GM21528 (cell line): ENCODE measurements at regions not wholly inside any gene's neighbourhood (a gene's known extent, or its start where the extent isn't known, plus 50 kb on each side); places are given as distances from the start of the nearest gene placed in this dataset.
"Not testable (repeated sequence)": the region's sequence is repeated elsewhere in the genome, so short reads cannot be mapped to it uniquely, and the experiment has no call there.

Experiments used
- ATAC-seq: cut with Tn5 transposase; IDR thresholded peaks from one replicate; pipeline ENCODE4 v1.9.1; 2021; ENCODE audit warnings: mild to moderate bottlenecking, moderate library complexity; ENCODE audit not compliant: unreplicated experiment, low FRiP score

DNA sequence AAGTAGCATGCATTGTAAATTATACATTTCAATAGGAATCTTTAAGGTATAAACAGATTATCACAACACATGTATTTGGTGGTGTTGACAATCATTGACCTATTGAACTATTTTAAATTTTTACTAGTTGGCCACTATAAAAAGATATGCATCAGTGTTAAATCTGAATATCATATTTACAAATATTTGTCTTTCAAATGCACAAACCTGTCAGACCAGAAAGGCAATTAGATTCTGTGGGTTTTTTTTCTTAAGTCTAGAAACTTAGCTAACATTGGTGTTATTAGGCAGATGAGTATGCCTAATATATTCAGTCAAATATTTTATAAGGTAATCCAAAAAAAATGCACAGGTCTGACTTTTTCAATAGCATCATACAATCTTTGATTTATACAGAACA is 241.4 kb upstream of the DGKB start:
- no peak for ATAC-seq

DNA sequence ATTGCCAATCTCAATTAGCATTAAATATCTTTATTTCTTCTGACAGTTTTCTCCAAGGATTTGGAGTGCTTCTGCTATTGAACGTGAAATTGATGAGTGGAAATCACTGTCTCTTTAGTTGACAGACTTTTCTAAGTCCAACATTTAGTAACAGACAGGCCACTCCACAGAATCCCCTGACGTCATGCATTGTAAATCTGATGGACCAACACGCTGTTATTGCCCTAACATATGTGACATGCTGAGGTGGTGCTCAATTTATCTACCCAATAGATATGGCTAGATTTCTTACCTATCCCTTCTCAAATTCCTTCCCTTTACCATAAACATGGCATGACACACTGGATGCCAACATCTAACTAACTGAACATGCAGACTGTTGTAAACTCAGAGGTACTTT is 240.6 kb upstream of the DGKB start:
- ATAC-seq, result no peak

DNA sequence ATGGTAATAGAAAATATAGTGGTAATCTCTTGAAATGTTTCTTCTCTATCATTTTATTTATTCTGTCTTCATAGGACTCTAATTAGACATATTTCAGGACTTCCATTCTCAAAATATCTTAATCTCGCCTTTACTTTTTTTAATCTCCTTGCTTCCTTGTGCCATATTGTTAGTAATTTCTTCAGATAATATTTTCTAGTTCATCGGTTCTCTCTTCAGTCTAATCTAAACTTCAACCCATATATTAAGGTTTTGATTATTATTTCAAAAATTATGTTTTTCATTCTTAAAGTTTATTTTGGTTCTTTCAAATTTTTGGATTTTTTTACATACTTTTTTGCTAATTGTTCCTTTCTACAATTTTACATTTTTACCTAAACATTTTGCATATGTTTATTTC is 237.9 kb upstream of the DGKB start:
- ATAC-seq, result no peak

DNA sequence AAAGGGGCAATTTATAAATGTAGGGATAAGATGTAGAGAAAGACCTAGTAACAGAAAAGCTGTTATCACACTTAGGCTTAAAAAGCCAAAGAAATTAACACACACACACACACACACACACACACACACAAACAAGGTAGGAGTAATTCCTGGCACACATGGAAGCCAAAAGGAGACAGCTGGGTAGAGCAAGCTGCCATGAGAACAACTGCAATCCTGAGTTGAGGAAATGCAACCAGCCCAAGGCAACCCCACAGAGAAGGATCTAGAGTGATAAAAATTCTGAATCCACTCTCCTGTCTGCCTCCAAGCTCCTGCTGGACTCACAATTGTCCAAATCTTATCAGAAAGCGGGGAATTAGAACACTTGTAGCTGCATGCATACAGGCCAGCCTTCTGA is 229.1 kb upstream of the DGKB start:
- ATAC-seq, result no peak

DNA sequence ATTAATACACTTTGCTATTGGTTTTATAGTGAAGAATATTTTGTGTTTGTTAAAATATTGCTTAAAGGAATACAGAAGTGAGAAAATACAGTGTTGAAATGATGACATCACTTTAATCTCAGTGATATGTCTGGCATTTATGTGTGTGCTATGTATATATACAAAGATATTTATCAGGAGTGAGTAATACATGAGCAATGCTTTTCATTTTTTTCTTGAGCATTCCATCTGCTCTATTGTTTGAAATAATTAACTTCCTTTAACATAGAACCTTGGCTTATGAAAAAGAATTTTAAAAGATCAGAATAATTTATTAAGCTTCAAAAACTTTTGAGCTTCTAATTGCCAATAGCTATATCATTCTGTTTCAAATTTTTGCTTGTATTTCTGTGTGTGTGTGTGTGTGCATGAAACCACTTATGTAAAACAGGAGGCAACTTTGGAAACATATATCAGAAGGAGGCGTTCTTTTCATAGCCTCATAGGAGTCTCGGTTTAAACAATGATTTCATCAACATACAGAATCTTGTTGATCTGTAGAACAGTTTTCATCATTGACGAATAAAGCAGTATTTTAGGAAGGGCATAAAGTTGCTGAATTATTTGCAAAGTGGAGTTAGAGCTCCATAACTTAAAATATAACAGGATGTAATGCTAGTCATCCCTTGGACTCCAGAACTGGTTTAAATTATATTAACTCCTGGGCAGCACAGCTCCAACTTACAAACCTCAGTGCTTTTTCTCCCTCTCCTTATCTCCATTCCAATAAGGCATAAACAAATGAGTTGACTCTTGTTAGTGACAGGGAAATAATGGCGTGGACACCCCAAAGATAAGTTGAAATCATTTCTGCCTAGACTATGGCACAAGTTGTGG is 228.4 kb upstream of the DGKB start:
- no peak for ATAC-seq

DNA sequence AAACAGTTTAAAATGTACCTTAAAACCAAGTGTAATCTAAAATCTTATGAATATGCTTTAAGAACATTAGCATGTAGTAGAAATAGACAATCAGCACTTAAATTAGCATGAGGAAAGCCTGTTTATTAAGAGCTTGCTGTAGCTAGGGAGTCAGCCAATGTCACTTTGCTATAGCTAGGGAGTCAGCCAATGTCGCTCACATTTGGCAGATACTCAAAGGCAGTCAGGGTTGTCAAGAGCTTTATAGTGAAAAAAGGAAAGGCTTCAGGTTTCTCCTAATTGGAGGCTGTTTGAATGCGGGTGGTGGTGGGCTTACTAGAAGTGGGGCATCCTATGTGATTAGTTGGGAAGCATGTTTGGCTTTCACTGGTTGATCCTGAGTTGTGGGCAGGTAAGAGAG is 226.2 kb upstream of the DGKB start:
- ATAC-seq, result no peak

DNA sequence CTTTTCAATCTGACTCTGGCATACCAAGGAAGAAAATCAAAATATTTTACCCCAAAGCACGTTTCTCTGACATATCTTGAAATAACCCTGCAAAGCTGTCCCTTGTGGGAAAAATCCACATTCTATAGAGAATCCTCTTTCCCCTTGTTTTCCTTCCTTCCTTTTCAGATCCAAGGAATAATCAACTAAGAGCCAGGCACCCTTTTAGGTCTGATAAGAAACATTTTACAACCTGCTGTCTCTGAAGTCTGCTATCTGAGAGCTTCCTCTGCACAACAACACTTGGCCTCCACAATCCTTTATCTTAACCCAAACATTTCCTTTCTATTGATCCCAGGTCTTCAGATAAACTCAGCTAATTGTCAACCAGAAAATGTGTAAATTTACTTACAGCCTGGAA is 224.1 kb upstream of the DGKB start:
- not testable (repeated sequence) for ATAC-seq

DNA sequence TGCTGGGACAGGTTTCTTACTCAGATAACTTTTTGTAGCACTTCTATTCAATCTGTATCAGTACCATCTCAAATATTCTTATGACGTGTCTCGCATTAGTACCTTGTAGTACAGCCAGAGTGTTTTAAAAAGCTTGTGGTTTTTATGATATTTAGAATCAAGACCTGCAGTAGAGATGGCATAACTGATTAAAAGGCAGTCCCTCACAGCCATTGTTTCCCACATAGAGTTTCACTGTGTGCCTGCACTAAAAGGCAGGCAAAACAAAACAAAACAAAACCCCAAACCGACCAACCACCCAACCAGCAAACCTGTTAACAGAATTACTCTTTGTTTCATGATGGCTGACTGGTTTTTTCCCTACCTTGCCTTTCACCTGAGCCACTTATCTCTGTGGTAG is 221.3 kb upstream of the DGKB start:
- ATAC-seq, result no peak

DNA sequence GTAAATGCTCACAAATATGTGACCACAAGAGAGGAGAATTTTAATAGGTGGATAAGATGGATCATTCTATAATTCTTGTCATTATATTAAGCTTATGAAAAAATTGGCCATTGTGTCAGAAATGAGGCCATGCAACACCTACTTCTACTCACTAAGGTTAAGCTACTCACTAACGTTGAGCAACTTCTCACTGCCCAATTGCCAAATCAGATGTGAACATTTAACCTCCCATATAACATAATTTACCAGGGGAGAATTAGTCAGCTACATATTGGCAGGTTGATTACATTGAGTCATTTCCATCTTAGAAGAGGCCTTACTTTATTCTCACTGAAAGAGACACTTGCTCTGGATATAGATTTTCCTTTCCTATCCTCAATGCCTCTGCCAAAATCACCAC is 211.2 kb upstream of the DGKB start:
- no peak for ATAC-seq

DNA sequence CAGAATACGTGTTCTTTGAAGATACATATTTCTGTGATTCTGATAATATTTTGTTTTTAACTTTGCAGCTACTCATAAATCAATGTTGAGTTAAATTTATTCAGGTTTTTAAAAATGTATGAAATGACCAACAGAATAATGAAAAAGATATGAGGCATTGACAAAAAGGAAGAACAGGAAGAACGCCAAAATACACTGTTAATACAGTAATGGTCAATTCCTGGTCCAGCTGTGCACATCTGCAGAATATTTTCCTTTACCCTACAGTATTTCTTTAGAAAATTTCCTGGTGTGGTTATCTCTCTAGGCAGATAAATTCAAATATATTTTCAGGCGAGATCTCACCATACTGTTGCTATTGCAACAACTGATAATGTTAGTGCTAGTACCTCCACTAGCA is 203.2 kb upstream of the DGKB start:
- no peak for ATAC-seq

DNA sequence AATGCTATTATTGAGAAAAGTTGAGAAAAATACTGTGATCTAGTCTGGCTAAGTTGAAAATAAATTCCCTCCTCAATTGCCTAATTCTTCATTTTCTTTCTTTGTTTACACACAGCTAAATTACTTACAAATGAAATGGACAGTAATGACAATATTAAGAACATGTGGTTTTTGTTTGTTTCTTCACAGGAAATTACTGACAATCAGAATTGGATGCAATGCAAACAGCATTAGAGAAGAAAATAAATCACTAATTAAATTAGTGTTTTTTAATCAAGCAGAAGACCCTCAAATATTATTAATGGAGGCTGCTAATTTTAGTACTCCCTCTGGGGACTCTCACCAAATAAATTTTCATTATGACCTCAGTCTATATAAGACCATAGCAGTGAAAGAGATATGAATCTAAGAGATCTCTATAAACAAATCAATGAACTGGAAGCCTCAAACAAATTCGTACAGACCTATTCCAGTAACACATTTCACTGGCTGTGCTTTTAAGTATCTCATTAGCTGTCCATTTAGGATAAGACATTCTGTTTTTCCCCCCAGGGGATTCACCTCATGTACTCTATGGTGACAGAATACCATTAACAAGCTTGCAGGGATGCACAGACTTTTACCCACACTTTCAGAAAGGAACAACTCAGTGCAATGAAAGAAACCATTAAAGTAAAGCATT is 202.0 kb upstream of the DGKB start:
- no peak for ATAC-seq

DNA sequence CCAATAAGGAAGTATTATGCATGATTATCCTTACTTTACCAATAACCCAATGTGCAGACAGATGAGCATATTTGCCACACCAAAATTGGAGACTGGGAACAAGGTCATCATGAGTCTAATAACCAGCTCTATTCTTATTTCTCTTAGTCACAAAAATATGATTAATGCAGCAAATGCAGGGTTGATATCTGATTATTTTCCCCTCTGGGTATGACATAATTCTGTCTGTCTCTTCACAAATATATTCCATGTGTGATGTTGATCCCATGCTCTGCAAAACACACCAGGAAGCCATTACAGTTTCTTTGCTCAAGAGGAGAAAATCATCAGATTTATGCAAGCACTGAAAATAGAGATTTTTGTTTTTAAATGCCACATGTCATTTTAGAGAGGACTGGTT is 196.5 kb upstream of the DGKB start:
- no peak for ATAC-seq

DNA sequence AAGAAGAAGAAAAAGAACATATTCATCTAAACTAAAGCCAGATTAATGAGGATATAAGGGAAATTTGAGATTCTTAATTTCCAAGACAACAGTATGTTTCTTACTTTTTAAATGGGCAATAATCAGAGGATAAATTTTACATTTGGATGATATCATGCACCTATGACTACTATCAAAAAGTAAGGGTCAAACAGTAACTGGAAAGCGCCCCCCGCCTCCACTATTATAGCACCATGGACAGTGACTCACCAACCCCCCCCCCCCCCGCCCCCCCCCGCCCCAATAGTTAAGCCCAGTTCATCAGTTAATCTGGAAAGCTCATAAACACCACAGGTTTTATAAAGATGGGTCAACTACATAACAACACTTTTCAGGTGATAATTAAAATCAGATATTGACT is 194.3 kb upstream of the DGKB start:
- ATAC-seq, result no peak

DNA sequence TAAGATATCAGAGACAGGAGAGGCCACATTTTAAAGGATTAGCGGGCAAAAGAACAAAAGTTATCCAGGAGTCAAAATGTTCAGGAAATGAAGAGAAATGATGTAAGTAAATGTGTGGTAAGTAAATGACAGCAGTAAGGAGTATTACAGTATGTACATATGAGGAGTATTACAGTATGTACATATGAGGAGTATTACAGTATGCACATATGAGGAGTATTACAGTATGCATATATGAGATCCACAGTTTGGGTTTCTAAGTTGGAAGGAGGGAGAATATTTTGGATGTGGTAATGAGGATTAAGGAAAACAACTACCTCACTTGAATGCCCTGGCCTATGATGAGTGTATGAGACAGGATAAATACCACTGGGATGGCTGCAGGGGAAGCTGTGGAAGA is 192.4 kb upstream of the DGKB start:
- ATAC-seq, result no peak

DNA sequence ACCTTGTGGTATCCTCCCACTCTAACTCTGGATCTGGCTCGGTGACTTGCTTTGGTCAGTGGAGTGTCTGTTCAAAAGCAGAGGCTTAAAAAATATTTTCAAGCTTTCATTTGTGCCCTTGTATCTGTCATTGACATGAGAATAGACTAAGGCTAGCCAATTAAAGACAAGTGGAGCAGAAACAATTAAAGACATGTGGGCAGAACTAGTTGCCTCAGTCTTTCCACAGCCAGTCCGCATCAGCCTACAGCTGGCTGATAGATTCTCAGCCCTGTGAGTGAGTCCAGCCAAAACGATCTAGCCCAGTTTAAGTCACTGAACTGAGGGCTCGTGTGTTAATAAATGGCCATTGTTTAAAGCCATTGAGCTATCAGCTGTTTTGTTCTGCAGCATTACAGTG is 185.2 kb upstream of the DGKB start:
- ATAC-seq, result no peak

DNA sequence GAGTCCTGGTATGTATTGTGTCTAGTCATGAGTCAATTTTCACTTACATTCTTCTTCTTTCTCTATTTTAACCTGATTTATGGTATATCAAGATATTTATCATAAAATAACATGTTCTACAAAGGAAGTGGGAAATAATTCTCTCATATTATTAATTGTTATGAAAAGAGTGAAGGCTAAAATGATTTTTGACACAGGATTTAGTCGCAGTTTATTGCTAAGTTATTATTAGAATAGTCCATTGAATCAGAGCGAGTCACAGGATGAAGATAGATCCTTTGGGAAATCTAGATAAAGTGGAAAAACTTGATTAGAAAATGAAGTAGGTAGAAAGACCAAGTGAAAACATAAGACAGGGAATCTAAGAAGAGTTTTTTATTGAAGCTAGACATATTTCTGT is 184.3 kb upstream of the DGKB start:
- ATAC-seq, result no peak

DNA sequence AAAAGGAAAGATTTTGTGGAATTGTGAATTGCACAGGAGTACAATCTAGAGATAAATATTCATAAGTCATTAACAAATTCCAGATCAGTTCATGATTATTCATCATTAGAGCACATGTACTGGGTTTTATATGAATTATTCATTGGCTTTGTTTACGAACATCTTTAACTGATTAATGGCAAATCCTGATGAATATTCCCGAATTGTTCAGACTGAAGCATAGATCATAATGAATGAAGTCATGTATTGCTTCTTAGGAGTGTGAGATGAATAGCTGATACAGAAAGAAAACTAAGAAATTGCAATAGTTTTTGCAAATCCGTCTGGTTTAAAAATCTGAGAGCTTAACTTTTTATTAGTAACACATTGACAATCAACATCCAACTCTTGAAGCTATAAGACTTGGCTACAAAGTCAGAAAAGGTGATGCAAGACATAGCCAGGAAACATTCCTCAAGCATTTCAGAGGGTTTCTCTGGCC is 183.6 kb upstream of the DGKB start:
- no peak for ATAC-seq

DNA sequence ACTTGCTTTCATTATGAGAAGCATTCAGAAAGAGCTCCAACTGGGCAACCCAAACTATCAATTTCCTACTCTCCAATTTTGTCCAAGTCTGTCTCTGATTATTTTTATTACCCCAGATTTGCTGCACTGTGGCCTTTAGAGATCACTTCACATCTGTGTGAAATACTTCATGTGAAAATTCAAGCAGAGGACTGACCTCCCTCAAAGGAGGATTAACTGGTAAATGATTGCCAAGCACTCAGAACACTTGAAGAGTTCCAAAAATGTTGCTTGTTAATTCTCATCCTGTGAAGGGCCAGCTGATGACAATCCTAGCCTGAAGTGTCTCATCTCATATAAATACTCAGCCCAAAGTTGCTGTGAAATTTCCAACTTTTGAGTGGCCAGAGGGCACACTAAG is 182.8 kb upstream of the DGKB start:
- ATAC-seq, result no peak

DNA sequence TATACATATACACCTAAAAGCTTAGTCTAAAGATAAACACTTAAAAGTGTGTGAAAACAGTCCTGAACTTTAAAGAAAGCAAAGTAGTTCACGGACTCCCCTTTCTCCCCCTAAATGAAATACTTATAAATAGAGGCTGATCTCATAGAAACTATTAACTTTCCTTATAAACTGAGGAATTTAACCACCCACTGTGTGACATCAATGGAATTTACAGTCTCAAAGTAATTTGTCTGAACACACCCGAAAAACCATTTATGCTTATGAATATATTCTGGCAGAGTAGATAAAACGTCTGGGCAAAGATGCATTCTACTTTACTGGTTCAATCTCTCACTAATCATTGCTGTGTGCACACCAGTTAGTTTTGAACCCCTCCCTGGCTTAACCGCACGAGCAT is 181.8 kb upstream of the DGKB start:
- ATAC-seq, result no peak

DNA sequence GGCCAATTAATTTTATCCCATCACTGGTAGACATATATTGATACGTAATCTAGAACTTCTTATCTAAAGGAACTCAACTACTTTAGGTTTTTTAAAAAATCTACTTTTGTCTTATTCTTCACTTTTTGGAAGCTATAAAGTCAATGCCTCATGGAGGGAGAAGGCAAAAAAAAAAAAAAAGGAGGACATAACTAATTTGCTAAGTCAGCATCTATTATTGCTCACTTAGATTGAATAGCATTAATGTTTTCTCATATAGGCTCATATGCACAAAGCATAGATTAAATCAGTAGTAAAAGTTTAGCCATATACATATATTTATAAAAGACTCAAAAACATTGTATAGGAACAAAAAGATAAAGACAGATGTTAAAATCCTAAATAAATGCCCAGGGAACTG is 179.3 kb upstream of the DGKB start:
- ATAC-seq, result no peak

DNA sequence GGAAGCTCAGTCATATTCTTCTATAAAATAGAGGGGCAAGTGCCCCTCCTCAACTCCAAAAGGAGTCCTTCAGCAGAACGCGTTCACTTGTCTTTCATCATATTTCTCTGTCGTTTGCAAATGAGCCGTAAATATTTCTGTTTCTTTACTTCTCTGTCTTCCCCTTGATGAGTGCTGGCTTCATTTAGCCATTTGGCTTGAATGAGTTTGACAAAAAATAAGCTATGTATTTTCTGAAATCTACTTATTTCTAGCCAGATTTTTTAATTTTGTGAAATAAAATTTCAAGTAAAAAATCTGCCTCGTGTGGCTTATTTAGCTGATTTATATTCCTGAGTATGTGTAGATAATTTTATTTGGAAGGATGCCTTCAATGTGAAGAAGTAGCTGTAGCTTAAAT is 170.8 kb upstream of the DGKB start:
- no peak for ATAC-seq

DNA sequence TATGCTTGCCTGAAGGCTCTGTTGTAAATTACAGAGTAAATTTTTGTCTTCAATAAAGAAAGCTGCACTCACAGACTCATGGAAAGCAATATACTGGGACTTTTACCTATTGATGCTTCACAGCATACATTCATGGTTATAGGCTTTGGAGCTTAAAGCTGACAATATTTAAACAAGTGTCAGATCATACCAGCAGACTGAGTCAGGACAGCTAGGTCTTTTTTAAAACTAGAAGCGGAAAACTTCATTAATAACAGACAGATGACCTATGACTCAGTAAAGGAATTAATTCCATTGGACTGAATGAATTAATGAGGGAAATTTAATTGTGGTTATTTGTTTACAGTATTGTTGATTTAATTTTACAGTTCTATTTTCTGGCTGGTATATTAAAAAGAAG is 165.8 kb upstream of the DGKB start:
- ATAC-seq, result no peak
